A673 (cell line): ENCODE measurements at regions not wholly inside any gene's neighbourhood (a gene's known extent, or its start where the extent isn't known, plus 50 kb on each side); places are given as distances from the start of the nearest gene placed in this dataset.

Source experiments
- BruUV-seq: library from RNA; stranded (reverse); fragments of 400-500 nt; replicated peaks from 2 replicates; lab custom pipeline; 2021; lab: Mats Ljungman, UMichigan
- CTCF ChIA-PET: fragments of 300-600 bp; sonication (Branson Sonifier 250); formaldehyde crosslinking; loops from one replicate; lab custom pipeline; 2022; ENCODE audit warnings: antibody characterized with exemption; lab: Charles Lee
- POLR2A ChIA-PET: fragments of 300-600 bp; sonication (Branson Sonifier 250); formaldehyde crosslinking; loops from one replicate; lab custom pipeline; 2022; ENCODE audit warnings: antibody characterized with exemption; ENCODE audit not compliant: low non-redundant PET; lab: Charles Lee
- DNase-seq: peaks from one replicate; pipeline ENCODE4 v3.0.0-alpha.2; 2015; ENCODE audit warnings: low spot score
- H3K27ac ChIP-seq: fragments of 200-600 bp; sonication (generic); 2 replicates; pipeline ENCODE4 v1.5.1; 2016; ENCODE audit warnings: mixed run types, low read depth, mild to moderate bottlenecking, mixed read lengths, antibody characterized with exemption, low read length; ENCODE audit not compliant: poor library complexity, severe bottlenecking
- H3K27me3 ChIP-seq: fragments of 200-600 bp; sonication (generic); replicated peaks from 2 replicates; pipeline ENCODE4 v1.6.1; 2017; ENCODE audit warnings: mixed run types, low read depth, mild to moderate bottlenecking, mixed read lengths, antibody characterized with exemption, low read length; ENCODE audit not compliant: insufficient read depth, poor library complexity
- H3K36me3 ChIP-seq: fragments of 200-600 bp; sonication (generic); 2 replicates; pipeline ENCODE4 v1.6.1; 2016; ENCODE audit warnings: mixed run types, mild to moderate bottlenecking, mixed read lengths, antibody characterized with exemption, low read length; ENCODE audit not compliant: insufficient read depth, poor library complexity, severe bottlenecking
- H3K4me1 ChIP-seq: fragments of 200-600 bp; sonication (generic); 2 replicates; pipeline ENCODE4 v1.6.1; 2017; ENCODE audit warnings: mixed run types, mild to moderate bottlenecking, mixed read lengths, antibody characterized with exemption, low read length; ENCODE audit not compliant: insufficient read depth, poor library complexity, severe bottlenecking
- H3K4me3 ChIP-seq: fragments of 200-600 bp; sonication (generic); 2 replicates; pipeline ENCODE4 v1.5.1; 2016; ENCODE audit warnings: low read depth, mixed run types, mild to moderate bottlenecking, mixed read lengths, low read length; ENCODE audit not compliant: poor library complexity, severe bottlenecking
- H3K9me3 ChIP-seq: fragments of 200-600 bp; sonication (generic); 2 replicates; pipeline ENCODE4 v1.6.1; 2016; ENCODE audit warnings: mixed run types, low read depth, mild to moderate bottlenecking, mixed read lengths, antibody characterized with exemption, low read length; ENCODE audit not compliant: poor library complexity, severe bottlenecking
- CTCF ChIP-seq: fragments of 300-800, 200-600 bp; sonication (generic); conservative IDR thresholded peaks from 2 replicates; pipeline ENCODE4 v1.5.1; 2017; ENCODE audit warnings: low read depth, mild to moderate bottlenecking, antibody characterized with exemption, low read length, moderate library complexity, mixed read lengths
- EZH2 ChIP-seq: fragments of 200-600 bp; sonication (generic); IDR thresholded peaks from 2 replicates; pipeline ENCODE4 v1.6.1; 2017; ENCODE audit warnings: borderline replicate concordance, low read depth, mild to moderate bottlenecking, mixed read lengths, antibody characterized with exemption, low read length; ENCODE audit not compliant: poor library complexity, severe bottlenecking
- intact Hi-C: fragments of 100-400 bp; cut with micrococcal nuclease; formaldehyde crosslinking; loops from one replicate; pipeline ENCODE4 v1.10.0; 2022; ENCODE audit not compliant: unreplicated experiment

GRCh38 chr13:19321222-19321621 lies 139.6 kb upstream of the TUBA3C start:
- Histone ChIP-seq H3K36me3 (no peaks in the 10 kb centered on the region), H3K9me3 (no peaks in the 10 kb centered on the region), H3K27ac (no peak overlapping the region), H3K4me3 (no peak overlapping the region), H3K4me1 (no peaks in the 10 kb centered on the region), H3K27me3 (no peaks in the 10 kb centered on the region)
- no peak for DNase-seq
- POLR2A ChIA-PET = no interaction called here
- CTCF ChIA-PET = no interaction called here
- no TSS peak for BruUV-seq
- TF ChIP-seq EZH2 (no peak), CTCF (no peak)
- intact Hi-C loops = no loop called here

GRCh38 chr13:19305434-19305833 lies 123.8 kb upstream of the TUBA3C start:
- peaks cover 6% of the 10 kb centered on the region for H3K9me3 ChIP-seq
- intact Hi-C loops = no loop called here
- ChIA-PET POLR2A (no interaction called here), CTCF (no interaction called here)
- no peak overlapping the region for H3K4me3 ChIP-seq
- no peaks in the 10 kb centered on the region for H3K36me3 ChIP-seq
- H3K27ac ChIP-seq = no peak overlapping the region
- no TSS peak for BruUV-seq
- TF ChIP-seq EZH2 (no peak), CTCF (no peak)
- no peak for DNase-seq
- H3K27me3 ChIP-seq = no peaks in the 10 kb centered on the region
- no peaks in the 10 kb centered on the region for H3K4me1 ChIP-seq

GRCh38 chr13:19289180-19289579 lies 107.6 kb upstream of the TUBA3C start:
- no peaks in the 10 kb centered on the region for H3K4me1 ChIP-seq
- H3K9me3 ChIP-seq = no peaks in the 10 kb centered on the region
- no peak for TF ChIP-seq CTCF
- TF ChIP-seq EZH2 = no peak
- intact Hi-C loops = no loop called here
- H3K4me3 ChIP-seq = no peak overlapping the region
- H3K27me3 ChIP-seq = no peaks in the 10 kb centered on the region
- no TSS peak for BruUV-seq
- H3K36me3 ChIP-seq = no peaks in the 10 kb centered on the region
- H3K27ac ChIP-seq = no peak overlapping the region
- CTCF ChIA-PET = no interaction called here
- POLR2A ChIA-PET = no interaction called here
- DNase-seq = no peak
